ENCODE measurements at regions not wholly inside any gene's neighbourhood (a gene's known extent, or its start where the extent isn't known, plus 50 kb on each side); places are given as distances from the start of the nearest gene placed in this dataset.

DNA sequence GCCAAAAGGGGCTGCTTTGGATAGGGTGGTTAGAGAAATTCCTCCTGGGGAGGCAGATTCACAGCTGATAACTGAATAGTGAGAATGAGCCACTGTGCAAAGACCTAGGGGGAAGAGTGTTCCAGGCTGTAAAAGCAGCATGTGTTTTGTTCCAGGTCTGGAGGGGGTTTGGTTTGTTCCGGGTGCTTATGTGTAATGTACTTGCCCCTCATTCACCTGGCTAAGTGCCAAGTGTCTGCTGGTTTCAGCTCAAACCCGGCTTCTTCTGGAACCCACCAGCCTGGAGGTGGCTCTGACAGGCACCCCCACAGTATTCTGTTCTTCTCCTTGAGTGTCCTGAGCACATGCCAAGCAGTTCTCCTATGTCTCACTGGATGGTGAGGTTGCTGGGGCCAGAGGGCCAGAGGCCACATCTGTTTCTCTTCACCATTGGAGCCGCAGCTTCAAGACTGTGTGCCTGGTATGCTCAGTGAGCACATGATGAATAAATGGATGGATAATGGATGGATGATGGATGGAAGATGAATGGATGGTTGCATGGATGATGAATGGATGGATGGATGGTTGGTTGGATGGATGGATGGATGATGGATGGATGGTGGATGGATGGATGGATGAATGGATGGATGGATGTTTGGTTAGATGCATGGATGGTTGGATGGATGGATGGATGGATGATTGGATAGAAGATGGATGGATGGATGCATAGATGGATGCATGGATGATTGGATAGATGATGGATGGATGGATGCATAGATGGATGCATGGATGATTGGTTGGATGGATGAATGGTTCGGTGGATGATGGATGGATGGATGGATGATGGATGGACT, 227.6 kb downstream of the BMP7 start:
- Mint-ChIP-seq H3K27ac (no peak overlapping the region), H3K9me3 (peaks cover 0 to 6% of the 10 kb centered on the region in 2 donors), H3K36me3 (no peaks in the 10 kb centered on the region)
- no peak for ATAC-seq
- no peak for DNase-seq (ENCODE audit: low spot score in 2 of 2)

DNA sequence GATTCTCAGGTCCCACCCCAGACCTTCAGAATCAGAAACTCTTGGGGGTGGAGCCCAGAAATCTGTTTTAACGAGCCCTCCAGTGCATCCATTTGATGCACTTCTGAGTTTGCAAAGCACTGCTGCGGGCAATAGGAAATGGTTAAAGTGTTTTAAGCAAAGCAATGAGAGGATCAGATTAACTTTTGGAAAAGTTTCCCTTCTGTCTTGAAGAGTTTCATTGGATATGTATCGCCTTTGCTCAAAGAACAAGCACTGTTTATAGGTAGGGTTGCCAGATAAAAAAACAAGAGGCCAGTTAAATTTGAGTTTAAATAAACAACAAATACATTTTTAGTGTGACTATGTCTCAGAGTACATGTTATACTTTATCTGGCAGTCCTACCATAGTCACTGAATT, 226.0 kb downstream of the BMP7 start:
- no peak for DNase-seq (ENCODE audit: low spot score in 2 of 2)
- H3K27ac Mint-ChIP-seq: no peak overlapping the region
- H3K9me3 Mint-ChIP-seq: no peaks in the 10 kb centered on the region
- no peak for ATAC-seq
- H3K36me3 Mint-ChIP-seq: no peaks in the 10 kb centered on the region

DNA sequence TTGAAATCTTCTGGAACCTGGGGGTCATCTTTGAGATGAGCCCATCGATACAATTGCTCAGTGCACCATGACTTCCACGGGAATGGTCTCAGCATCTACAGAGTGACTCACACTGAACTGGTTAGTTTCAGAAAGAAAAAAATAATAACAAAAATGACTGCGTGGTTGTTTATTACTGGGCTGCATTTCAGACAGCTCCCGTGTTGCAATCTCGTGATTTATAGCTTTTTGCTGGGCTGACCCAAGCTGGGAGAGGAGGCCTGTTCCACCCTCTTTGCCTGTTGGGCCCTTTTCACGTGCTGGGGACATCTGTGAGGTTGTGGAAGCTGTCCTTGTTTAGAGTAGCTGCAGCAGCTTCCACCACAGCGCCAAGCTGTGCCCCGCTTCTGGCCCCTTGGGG, 225.5 kb downstream of the BMP7 start:
- no peak for ATAC-seq
- DNase-seq (ENCODE audit: low spot score in 2 of 2): no peak
- no peaks in the 10 kb centered on the region for H3K9me3 Mint-ChIP-seq

DNA sequence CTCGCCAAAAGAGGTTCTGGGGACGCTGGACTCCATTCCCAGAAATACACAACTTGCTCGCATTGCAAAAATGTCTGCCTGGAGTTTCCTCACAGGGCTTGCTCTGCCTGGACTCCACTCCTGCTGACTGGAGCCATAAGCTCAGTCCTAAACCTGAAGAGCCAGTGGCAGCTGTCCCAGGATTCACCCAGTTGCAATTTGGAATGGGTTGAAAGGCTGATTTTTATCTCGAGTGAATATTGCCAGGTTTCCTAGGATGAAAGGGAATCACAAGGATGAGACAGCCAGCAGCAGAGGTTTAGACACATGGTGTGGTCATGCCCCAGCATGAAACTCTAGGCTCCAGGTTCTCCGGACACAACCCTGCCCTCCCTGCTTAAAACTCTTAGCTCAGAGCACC, 223.3 kb downstream of the BMP7 start:
- no peak for ATAC-seq

More for the DNA sequence above, 225.5 kb downstream of the BMP7 start:
- no peak overlapping the region for H3K27ac Mint-ChIP-seq
- H3K36me3 Mint-ChIP-seq: no peaks in the 10 kb centered on the region

DNA sequence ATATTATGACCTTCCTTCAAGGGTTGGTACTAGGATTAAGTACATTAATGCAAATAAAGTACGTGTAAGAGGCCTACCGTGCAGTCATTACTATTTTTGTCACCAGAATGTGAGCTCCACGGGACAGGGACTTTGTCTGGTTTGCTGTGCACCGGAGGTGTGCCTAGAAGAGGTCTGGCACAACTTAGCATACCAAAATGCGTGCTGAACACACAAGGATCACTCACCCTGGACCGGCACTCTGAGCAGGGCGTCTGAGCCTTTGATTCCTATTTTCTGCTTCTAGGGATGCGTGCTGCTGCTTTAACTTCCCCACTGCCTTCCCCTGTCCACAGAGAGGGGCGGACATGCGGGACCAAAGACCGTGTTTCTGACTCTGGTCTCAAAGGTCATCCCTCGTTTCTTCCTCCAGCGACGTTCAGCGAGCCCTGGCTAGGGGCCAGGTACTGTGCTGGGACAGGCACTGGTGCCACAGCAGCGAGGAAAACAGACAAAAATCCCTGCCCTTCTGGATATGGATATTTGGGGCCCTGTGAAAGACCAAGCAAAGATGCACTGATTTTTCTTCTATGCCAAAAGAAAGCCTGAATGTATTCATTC, 222.7 kb downstream of the BMP7 start:
- Mint-ChIP-seq H3K36me3 (no peaks in the 10 kb centered on the region), H3K27ac (no peak overlapping the region), H3K9me3 (no peaks in the 10 kb centered on the region)
- no peak for ATAC-seq
- no peak for DNase-seq (ENCODE audit: low spot score in 2 of 2)

More for the DNA sequence above, 223.3 kb downstream of the BMP7 start:
- H3K36me3 Mint-ChIP-seq: no peaks in the 10 kb centered on the region
- H3K9me3 Mint-ChIP-seq: no peaks in the 10 kb centered on the region
- no peak for DNase-seq (ENCODE audit: low spot score in 2 of 2)
- H3K27ac Mint-ChIP-seq: no peak overlapping the region

DNA sequence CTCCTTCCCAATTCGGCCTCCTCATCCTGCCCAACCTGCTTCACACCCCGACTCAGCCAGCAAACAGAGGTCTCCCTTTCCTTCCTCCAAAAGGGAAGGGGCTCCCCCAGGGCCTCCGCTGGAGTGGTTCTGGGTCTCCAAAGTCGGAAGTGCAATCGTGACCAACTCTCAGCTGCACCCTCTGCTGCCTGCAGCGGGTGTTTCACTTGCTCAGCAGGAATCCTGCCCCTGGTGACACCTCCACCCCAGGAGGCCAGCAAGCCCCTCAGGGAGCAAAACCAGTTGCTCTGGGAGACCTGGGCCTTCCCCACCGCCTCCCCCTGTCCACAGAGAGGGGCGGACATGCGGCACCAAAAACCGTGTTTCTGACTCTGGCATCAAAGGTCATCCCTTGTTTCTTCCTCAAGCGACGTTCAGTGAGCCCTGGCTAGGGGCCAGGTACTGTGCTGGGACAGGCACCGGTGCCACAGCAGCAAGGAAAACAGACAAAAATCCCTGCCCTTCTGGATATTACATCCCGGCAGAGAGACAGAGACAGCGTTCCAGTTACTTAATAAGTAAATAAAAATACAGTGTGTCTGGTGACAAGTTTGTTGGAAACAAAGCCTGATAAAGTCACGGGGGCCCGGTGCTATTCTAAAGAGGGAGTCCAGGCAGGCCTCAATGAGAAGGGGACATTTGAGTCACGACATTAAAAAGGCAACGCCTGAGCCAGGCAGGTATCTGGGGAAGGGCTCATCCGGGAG, 219.0 kb downstream of the BMP7 start:
- H3K36me3 Mint-ChIP-seq: no peaks in the 10 kb centered on the region
- DNase-seq (ENCODE audit: low spot score in 2 of 2): no peak
- no peak for ATAC-seq
- H3K9me3 Mint-ChIP-seq: no peaks in the 10 kb centered on the region
- H3K27ac Mint-ChIP-seq: no peak overlapping the region

DNA sequence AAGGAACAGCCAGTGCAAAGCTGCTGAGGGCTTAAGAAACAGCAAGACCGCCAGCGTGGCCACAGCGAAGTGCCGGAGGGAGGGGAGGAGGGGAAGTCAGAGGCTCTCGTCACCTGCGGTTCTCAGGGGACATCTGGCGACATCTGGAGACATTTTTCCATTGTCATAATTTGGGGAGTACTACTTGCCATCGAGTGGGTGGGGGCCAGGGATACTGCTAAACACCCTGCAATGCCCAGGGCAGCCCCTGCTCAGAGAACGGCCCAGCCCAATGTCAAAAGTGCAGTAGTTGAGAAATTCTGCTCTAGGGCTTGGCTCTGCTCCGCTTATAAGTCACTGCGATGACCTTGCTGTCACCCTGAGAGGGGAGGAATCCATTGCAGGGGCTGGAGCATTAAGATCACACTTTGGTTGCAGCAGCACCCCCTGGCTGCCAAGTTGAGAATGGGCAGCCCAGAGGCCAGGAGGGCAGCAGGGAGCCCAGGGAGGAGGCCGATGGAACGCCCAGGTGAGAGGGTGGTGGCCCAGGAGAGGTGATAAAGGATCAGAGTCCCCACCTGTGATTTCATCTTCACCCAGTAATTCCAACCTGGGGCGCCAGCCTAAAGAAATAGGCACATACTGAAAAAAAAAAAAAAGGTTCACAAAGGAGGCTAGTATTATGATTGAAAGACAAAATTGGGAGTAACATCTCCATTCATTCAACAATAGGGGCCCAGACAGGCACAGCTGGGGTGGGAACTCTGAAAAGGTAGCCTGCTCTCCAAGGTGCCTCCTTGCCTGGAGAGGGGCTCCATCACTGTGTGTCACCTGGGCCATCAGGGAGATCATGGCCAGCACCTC, 218.2 kb downstream of the BMP7 start:
- H3K27ac Mint-ChIP-seq: no peak overlapping the region
- DNase-seq (ENCODE audit: low spot score in 2 of 2) (peak in 1 of 2 donors; percentile 21), ATAC-seq (peak; percentile 31 to 60)
- no peaks in the 10 kb centered on the region for H3K36me3 Mint-ChIP-seq
- no peaks in the 10 kb centered on the region for H3K9me3 Mint-ChIP-seq

DNA sequence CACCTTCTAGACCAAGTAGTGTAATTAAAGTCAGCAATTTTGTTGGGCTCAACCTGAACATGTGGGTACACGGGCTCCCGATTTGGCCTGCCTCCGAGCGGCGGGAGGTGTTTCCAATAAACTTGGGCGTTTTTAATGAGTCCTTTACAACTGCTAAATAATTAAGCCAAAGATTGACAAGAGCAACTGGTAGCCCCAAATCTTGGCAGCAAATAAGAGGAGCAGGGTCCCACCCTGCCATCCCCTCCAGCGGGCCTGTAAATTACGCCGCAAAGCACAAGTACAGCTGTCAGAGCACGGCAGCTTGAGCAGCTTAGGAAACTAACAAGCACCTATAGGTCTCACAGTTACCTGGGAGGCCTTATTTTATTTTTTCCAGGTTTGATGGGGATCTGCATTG, 217.1 kb downstream of the BMP7 start:
- Mint-ChIP-seq H3K36me3 (no peaks in the 10 kb centered on the region), H3K27ac (no peak overlapping the region), H3K9me3 (no peaks in the 10 kb centered on the region)
- DNase-seq (ENCODE audit: low spot score in 2 of 2) (no peak), ATAC-seq (no peak)

DNA sequence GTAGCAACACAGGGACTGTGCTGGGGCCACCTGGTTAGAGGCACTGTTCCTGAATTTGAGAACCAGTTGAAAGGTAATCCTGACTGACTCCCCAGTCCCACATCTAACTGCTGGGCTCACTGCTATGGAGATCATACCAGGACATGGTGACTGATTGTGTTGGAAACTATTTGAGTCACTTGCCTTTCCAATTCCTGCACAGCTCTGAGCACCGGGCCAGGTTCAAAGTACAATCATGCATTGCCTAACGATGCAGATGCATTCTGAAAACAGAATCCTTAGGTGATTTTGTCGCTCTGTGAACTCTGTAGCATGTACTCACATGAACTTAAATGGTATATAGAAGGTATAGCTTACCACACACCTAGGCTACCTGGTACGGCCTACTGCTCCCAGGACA, 215.3 kb downstream of the BMP7 start:
- H3K36me3 Mint-ChIP-seq: no peaks in the 10 kb centered on the region
- DNase-seq (ENCODE audit: low spot score in 2 of 2): no peak
- H3K27ac Mint-ChIP-seq: no peak overlapping the region
- H3K9me3 Mint-ChIP-seq: no peaks in the 10 kb centered on the region
- ATAC-seq: no peak

DNA sequence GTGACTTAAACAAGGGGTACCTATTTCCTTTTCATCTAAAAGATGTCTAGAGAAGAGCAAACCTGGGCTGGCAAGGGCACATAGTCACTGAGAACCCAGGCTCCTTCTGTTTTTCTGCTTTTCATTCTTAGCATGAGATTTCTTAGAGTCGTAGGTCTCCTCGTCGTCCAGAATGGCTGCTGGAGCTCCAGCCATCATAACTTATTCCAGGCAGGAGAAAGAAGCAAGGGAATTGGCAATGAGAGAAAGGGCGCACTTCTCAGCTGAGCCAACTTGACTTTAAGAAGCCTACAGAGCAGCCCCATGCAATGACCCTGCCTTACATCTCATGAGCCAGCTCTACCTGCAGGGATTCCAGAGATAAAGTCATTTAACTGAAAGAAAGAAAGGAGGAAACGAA, 213.4 kb downstream of the BMP7 start:
- H3K36me3 Mint-ChIP-seq: no peaks in the 10 kb centered on the region
- ATAC-seq: no peak
- no peak overlapping the region for H3K27ac Mint-ChIP-seq
- H3K9me3 Mint-ChIP-seq: no peaks in the 10 kb centered on the region
- no peak for DNase-seq (ENCODE audit: low spot score in 2 of 2)

DNA sequence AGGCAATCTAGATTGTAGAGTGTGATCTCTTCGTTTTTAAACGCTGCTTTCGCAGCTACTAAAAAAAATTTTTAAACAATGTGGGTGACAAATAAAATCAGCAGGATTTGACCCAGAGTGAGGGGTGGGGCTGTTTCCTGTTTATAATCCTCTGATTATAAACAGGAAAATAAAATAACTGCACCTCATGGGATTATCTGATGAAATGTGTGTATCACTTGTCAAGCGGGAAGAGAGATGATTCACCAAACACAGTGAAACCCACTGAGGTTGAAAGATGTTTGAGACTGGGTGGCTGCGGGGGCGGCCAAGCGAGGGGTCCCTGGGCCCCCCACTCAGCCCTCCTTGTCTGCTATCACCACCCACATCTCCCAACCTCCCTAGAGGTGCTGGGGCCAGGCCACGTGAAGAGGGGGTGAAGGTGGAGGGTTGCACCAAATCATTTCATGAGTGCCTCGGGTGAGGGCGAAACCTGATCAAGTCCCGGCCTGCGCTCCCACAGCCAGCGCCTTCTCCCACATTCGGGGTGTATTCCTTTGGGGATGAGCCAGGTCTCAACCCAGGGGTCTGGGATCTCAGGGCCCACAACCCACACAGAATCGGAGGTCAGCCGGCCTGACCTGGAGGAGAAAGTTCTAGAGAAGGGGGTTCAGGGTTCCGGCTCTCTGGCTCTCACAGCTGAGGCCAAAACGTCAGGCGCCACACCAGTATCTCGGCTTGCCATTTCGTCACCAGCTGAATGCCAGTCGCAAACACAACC, 212.5 kb downstream of the BMP7 start:
- ATAC-seq (no peak), DNase-seq (ENCODE audit: low spot score in 2 of 2) (no peak)
- Mint-ChIP-seq H3K27ac (no peak overlapping the region), H3K9me3 (no peaks in the 10 kb centered on the region), H3K36me3 (no peaks in the 10 kb centered on the region)

DNA sequence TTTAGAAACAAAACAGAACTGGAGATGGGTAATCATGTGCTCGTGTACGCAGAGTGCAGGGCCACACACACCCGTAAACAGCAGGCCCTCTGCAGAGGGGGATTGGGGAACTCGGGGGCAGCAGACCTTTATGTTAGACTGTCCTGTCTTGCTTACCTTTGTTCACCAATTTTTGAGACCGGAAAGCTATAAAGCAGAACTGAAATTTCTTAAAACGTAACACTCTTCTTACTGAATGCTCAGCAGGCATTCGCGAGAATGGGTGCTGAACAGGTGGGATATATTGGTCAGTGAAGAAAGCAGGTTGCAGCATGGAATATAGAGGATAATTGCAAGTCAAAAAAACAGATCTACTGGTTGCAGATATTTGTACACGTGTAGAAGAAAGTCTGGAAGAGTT, 211.1 kb downstream of the BMP7 start:
- DNase-seq (ENCODE audit: low spot score in 2 of 2) (no peak), ATAC-seq (no peak)
- no peaks in the 10 kb centered on the region for H3K36me3 Mint-ChIP-seq
- no peaks in the 10 kb centered on the region for H3K9me3 Mint-ChIP-seq
- H3K27ac Mint-ChIP-seq: no peak overlapping the region

DNA sequence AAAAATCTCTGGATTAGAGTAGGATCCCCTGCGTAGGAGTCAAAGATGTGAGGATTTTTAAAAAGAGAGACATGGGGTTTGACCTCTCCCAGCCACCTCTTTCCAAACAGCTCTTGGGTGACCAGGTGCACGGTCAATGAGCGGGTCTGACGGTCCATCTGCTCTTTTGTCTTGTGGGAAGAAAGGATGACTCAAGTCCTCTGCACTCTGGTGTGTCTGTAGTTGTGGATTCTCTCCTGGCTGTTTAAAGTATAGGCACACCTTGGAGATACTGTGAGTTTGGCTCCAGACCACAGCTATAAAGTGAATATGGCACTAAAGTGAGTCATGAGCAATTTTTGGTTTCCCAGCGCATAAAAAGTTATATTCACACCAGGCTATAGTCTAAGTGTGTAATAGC, 209.8 kb downstream of the BMP7 start:
- no peak overlapping the region for H3K27ac Mint-ChIP-seq
- no peaks in the 10 kb centered on the region for H3K36me3 Mint-ChIP-seq
- ATAC-seq: no peak
- DNase-seq (ENCODE audit: low spot score in 2 of 2): no peak
- no peaks in the 10 kb centered on the region for H3K9me3 Mint-ChIP-seq

DNA sequence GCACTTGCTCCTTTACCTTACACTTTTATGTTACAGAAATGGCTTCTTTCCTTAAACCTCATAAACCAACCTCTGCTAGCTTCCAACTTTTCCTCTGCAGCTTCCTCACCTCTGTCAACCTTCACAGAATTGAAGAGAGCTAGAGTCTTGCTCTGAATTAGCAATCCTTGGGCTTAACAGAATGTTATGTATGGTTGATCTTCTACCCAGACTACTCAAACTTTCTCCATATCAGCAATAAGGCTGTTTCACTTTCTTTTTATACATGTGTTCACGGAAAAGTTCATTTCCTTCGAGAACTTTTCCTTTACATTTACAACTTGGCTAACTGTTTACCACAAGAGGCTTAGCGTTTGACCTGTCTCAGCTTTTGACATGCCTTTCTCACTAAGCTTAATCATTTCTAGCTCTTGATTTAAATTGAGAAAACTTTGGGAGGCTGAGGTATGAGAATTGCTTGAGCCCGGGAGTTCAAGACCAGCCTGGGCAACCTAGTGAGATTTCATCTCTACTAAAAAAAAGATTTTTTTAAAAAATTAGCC, 207.3 kb downstream of the BMP7 start:
- Mint-ChIP-seq H3K9me3 (no peaks in the 10 kb centered on the region), H3K27ac (peak overlapping the region in 1 of 2 donors; percentile 44), H3K36me3 (no peaks in the 10 kb centered on the region)
- ATAC-seq (peak in 1 of 2 donors; percentile 75), DNase-seq (ENCODE audit: low spot score in 2 of 2) (no peak)

DNA sequence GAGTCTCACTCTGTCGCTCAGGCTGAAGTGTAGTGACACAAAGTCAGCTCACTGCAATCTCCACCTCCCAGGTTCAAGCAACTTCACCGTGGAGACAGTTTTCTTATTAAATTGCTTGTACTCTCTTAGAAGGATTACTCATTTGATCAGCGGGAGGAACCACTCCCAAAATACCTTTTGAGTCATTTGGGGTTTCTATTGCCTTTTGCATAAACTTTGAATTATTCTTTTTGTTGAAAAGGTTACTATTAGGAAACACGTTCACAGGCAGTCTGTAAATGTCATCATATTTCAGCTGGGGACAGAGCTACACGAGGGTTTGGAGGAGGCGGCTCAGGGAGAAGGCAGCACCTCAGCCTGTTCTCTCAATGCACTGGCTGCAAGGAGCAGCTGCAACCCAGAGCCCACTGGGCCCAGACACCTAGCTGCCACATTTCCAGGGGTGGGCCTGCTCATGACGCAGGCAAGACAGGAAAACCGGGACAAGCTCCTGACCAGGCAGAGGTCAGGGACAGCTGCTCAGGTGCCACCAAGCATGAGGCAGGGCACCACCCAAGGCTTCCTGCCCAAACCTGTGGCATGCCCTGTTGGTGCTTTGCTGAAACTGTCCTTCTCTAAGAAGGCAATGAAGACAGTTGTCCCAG, 205.9 kb downstream of the BMP7 start:
- DNase-seq (ENCODE audit: low spot score in 2 of 2) (no peak), ATAC-seq (peak in 1 of 2 donors; percentile 72)
- Mint-ChIP-seq H3K9me3 (no peaks in the 10 kb centered on the region), H3K36me3 (no peaks in the 10 kb centered on the region), H3K27ac (no peak overlapping the region)
